CD4-positive, alpha-beta T cell (primary cell): ENCODE measurements at regions not wholly inside any gene's neighbourhood (a gene's known extent, or its start where the extent isn't known, plus 50 kb on each side); places are given as distances from the start of the nearest gene placed in this dataset.

ENCODE experiments used
- ATAC-seq: fragments of 200-7000 bp; cut with Tn5 transposase; one replicate; pipeline ENCODE4 v1.10.0; 2022; ENCODE audit warnings: mild to moderate bottlenecking; ENCODE audit not compliant: poor library complexity
- CTCF ChIA-PET: fragments of 350-600 bp; sonication (Branson Sonifier 250); formaldehyde crosslinking; loops from one replicate; lab custom pipeline; 2021; ENCODE audit warnings: antibody characterized with exemption, inconsistent platforms; lab: Charles Lee
- POLR2A ChIA-PET: fragments of 350-600 bp; sonication (Branson Sonifier 250); formaldehyde crosslinking; loops from one replicate; lab custom pipeline; 2021; ENCODE audit warnings: antibody characterized with exemption, inconsistent platforms; lab: Charles Lee
- DNase-seq, 14 experiments: peaks; one replicate each; pipeline ENCODE4 v3.0.0-alpha.2; 2013 to 2020; ENCODE audit warnings: mixed read lengths in 2 of 14
- H3K27ac ChIP-seq, 2 donors: one replicate each; pipeline versions ENCODE4 v1.5.1 to v1.7.0; 2013; ENCODE audit warnings: low read length in 2 of 2, low read depth in 1 of 2, mild to moderate bottlenecking in 1 of 2
- H3K27me3 ChIP-seq, 2 experiments: 1 replicate in 1 of 2; 2 replicates in 1 of 2; pipeline versions ENCODE4 v1.6.1 to v1.7.0; 2013; ENCODE audit warnings: low read length in 2 of 2, control low read depth in 1 of 2, mild to moderate bottlenecking in 1 of 2, moderate library complexity in 1 of 2; ENCODE audit not compliant: insufficient read depth in 2 of 2, control insufficient read depth in 1 of 2
- H3K36me3 ChIP-seq: one replicate; pipeline ENCODE4 v1.6.1; 2013; ENCODE audit warnings: low read length, control low read depth; ENCODE audit not compliant: insufficient read depth
- H3K4me1 ChIP-seq: one replicate; pipeline ENCODE4 v1.6.1; 2013; ENCODE audit warnings: low read length, control low read depth; ENCODE audit not compliant: insufficient read depth
- H3K4me3 ChIP-seq: one replicate; pipeline ENCODE4 v1.5.1; 2013; ENCODE audit warnings: mild to moderate bottlenecking, low read length, moderate library complexity
- H3K9me3 ChIP-seq, 2 experiments: 1 replicate in 1 of 2; 2 replicates in 1 of 2; pipeline versions ENCODE4 v1.6.1 to v1.7.0; 2013; ENCODE audit warnings: low read length in 2 of 2, mild to moderate bottlenecking in 2 of 2, control low read depth in 1 of 2, moderate library complexity in 1 of 2; ENCODE audit not compliant: control insufficient read depth in 1 of 2, insufficient read depth in 1 of 2
- H3K27ac Mint-ChIP-seq: one replicate; pipeline ENCODE4 v1.8.0; 2020; ENCODE audit warnings: mixed read lengths
- H3K27me3 Mint-ChIP-seq: one replicate; pipeline ENCODE4 v1.8.0; 2021; ENCODE audit warnings: mixed read lengths
- H3K36me3 Mint-ChIP-seq: one replicate; pipeline ENCODE4 v1.8.0; 2021; ENCODE audit warnings: low read depth, mixed read lengths
- H3K4me1 Mint-ChIP-seq: one replicate; pipeline ENCODE4 v1.8.0; 2021; ENCODE audit warnings: low read depth, mixed read lengths
- H3K4me3 Mint-ChIP-seq: one replicate; pipeline ENCODE4 v1.8.0; 2020; ENCODE audit warnings: mild to moderate bottlenecking, mixed read lengths
- H3K9me3 Mint-ChIP-seq: one replicate; pipeline ENCODE4 v1.8.0; 2020; ENCODE audit warnings: mixed read lengths
- intact Hi-C, 2 experiments: fragments of 100-400 bp; cut with DNase I in 1 of 2; cut with micrococcal nuclease in 1 of 2; formaldehyde crosslinking; loops; one replicate each; pipeline versions ENCODE4 v1.15.1 to v1.9.0; 2023 to 2025; cut with DNase I, micrococcal nuclease
- TF ChIP-seq, protein P1 (sequence below): fragments of 200-600 bp; IDR thresholded peaks from one replicate; pipeline ENCODE4 v1.8.0; 2022; ENCODE audit warnings: antibody characterized with exemption, mild to moderate bottlenecking

DNA sequence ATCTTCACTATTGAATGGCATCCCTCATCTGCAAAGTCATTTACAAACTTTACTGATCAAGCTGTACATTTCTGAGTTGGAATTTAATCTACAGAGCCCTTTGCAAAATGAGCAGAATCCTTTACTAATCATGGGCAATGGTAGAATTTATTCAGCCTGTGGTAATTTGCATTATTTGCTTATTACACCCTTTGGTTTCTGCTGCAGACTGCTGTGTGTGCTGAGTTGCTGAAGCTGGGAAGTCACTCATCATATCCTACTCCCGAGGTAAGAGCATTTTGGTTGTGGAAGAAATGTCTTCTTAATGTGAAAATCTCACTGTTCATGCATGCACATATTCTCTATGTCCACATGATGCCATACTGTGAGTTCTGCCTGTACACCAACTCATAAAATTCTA, 357.4 kb upstream of the SLC39A10 start:
- TF ChIP-seq, protein P1, sequence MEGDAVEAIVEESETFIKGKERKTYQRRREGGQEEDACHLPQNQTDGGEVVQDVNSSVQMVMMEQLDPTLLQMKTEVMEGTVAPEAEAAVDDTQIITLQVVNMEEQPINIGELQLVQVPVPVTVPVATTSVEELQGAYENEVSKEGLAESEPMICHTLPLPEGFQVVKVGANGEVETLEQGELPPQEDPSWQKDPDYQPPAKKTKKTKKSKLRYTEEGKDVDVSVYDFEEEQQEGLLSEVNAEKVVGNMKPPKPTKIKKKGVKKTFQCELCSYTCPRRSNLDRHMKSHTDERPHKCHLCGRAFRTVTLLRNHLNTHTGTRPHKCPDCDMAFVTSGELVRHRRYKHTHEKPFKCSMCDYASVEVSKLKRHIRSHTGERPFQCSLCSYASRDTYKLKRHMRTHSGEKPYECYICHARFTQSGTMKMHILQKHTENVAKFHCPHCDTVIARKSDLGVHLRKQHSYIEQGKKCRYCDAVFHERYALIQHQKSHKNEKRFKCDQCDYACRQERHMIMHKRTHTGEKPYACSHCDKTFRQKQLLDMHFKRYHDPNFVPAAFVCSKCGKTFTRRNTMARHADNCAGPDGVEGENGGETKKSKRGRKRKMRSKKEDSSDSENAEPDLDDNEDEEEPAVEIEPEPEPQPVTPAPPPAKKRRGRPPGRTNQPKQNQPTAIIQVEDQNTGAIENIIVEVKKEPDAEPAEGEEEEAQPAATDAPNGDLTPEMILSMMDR: no peak
- H3K9me3 ChIP-seq: no peaks in the 10 kb centered on the region
- POLR2A ChIA-PET: no interaction called here
- Mint-ChIP-seq H3K4me1 (no peaks in the 10 kb centered on the region), H3K27me3 (no peaks in the 10 kb centered on the region), H3K36me3 (no peaks in the 10 kb centered on the region), H3K9me3 (peaks cover 4% of the 10 kb centered on the region), H3K27ac (no peak overlapping the region), H3K4me3 (no peak overlapping the region)
- intact Hi-C loops: no loop called here
- H3K4me1 ChIP-seq: no peaks in the 10 kb centered on the region
- DNase-seq (no peak), ATAC-seq (no peak)
- CTCF ChIA-PET: no interaction called here
- no peaks in the 10 kb centered on the region for H3K27me3 ChIP-seq
- H3K27ac ChIP-seq: no peak overlapping the region
- H3K4me3 ChIP-seq: no peak overlapping the region
- no peaks in the 10 kb centered on the region for H3K36me3 ChIP-seq

DNA sequence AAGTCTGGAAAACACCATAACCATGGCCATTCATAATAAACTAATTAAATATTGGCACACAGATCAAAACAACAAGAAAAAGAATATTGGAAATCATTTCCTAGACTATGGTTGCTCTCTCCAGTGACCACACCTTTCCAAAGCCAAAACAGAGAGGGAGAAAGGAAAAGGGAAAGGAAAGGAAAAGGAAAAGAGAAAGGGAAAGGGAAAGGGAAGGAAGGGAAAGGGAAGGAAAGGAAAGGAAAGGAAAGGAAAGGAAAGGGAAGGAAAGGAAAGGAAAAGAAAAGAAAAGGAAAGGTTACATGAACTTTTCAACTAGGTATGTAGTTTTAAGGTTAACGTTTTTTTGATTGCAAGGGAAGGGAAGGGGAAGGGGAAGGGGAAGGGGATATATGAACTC, 360.5 kb upstream of the SLC39A10 start:
- no peak overlapping the region for H3K4me3 ChIP-seq
- intact Hi-C loops: no loop called here
- ChIA-PET POLR2A (no interaction called here), CTCF (no interaction called here)
- no peak overlapping the region for H3K4me3 Mint-ChIP-seq
- H3K36me3 ChIP-seq: no peaks in the 10 kb centered on the region
- DNase-seq: no peak
- H3K27ac ChIP-seq: no peak overlapping the region
- TF ChIP-seq, protein P1: no peak
- no peaks in the 10 kb centered on the region for H3K36me3 Mint-ChIP-seq
- no peaks in the 10 kb centered on the region for H3K27me3 ChIP-seq
- no peak for ATAC-seq
- H3K27me3 Mint-ChIP-seq: no peaks in the 10 kb centered on the region
- H3K9me3 ChIP-seq: no peaks in the 10 kb centered on the region
- H3K9me3 Mint-ChIP-seq: peaks cover 4% of the 10 kb centered on the region
- H3K4me1 Mint-ChIP-seq: no peaks in the 10 kb centered on the region
- no peaks in the 10 kb centered on the region for H3K4me1 ChIP-seq
- no peak overlapping the region for H3K27ac Mint-ChIP-seq

DNA sequence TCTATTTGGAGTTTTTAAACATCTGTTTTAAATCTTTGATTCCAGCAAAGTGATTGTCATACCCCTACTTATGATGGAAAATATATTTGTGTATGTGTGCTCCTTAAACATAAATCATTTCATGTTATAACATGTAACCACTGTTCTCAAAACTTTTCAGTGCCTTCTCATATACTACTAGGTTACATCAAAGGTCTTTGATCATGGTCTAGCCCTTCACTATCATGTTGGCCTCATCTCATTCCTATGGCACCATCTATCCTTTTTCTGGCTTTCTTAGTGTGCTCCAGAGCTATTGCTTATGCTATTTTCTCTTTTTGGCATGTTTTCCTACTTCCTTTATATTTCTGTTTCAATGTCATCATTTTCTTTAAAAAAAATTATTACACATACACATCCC, 367.9 kb upstream of the SLC39A10 start:
- CTCF ChIA-PET: no interaction called here
- no peak overlapping the region for H3K27ac ChIP-seq
- Mint-ChIP-seq H3K27me3 (no peaks in the 10 kb centered on the region), H3K9me3 (no peaks in the 10 kb centered on the region), H3K27ac (no peak overlapping the region), H3K4me1 (no peaks in the 10 kb centered on the region), H3K36me3 (no peaks in the 10 kb centered on the region), H3K4me3 (no peak overlapping the region)
- POLR2A ChIA-PET: no interaction called here
- H3K9me3 ChIP-seq: peaks cover 0 to 4% of the 10 kb centered on the region in 2 experiments
- no peak for DNase-seq
- TF ChIP-seq, protein P1: no peak
- H3K36me3 ChIP-seq: no peaks in the 10 kb centered on the region
- no peak overlapping the region for H3K4me3 ChIP-seq
- no peak for ATAC-seq
- no peaks in the 10 kb centered on the region for H3K4me1 ChIP-seq
- intact Hi-C loops: no loop called here
- no peaks in the 10 kb centered on the region for H3K27me3 ChIP-seq
